ENCODE measurements at regions not wholly inside any gene's neighbourhood (a gene's known extent, or its start where the extent isn't known, plus 50 kb on each side); places are given as distances from the start of the nearest gene placed in this dataset.

DNA sequence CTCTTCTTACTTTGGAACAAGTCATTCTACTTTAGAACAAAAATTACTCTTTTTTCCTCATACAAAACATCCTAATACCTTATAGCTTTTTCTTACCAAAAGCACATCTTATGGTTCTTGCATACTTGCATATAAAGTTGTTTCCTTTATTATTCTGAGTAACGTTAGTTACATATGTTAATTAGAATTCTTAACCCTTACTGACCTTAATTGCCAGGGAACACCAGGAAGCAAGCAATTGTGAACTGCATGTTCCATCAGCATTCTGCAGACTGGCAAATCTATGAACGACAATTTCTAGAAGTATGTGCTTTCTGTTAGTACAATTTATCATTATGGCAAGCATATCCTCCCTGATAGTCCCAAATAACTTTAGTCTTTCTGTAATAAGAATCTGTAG is 831.0 kb downstream of the C6orf118 start:
- DNase-seq: no peak

- no peak for DNase-seq
Measured at GRCh38 chr6:164477790-164478189, 831.6 kb downstream of the C6orf118 start.

- DNase-seq: no peak
Measured at GRCh38 chr6:164477101-164477500, 832.3 kb downstream of the C6orf118 start.

DNA sequence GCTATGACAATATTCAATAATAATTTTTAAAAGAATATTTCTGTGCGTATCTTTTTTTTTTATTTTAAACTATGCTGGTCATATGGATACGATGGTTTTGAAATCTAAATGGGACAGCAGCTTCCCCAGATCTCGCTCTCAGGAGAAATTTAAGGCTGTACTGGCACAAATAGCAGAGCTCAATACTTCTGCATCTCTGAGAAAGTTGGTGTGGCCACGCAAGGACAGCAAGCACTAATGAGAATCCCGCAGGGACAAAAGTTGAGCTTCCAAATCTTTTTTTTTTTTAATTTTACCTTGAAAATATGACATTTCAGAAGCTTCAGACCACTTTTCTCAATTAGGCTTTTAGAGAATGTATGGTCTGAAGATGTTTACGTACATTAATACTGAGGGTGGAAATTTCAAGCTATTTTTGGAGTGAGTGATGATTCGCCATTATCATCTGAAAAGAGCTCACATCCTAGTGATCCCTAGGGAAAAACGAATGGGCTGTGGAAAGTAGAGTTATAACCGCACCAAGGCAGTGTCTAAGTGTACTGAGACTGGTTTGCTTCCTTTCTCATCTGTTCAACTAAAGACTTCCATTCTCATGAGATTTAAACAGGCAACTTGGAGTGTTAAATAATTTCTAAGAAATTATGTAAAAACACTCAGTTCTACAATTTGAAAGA is 840.0 kb downstream of the C6orf118 start:
- no peak for DNase-seq

- DNase-seq: no peak
Measured at GRCh38 chr6:164455835-164456234, 853.6 kb downstream of the C6orf118 start.

- DNase-seq: no peak
Measured at GRCh38 chr6:164453835-164454234, 855.6 kb downstream of the C6orf118 start.

DNA sequence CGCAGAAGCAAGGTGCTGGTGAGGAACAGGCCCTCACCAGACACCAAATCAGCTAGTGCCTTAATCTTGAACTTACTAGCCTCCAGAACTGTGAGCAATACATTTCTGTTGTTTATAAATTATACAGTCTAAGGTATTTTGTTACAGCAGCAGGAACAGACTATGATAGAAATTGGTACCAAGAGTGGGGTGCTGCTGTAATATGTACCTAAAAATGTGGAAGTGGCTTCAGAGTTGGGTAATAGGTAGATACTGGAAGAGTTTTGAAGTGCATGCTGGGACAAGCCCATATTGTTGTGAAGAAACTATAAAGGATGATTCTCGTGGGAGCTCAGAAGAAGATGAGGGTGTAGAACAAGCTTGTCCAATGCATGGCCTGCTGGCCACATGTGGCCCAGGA is 866.8 kb downstream of the C6orf118 start:
- DNase-seq: no peak

- DNase-seq: no peak
Measured at GRCh38 chr6:164439331-164439730, 870.1 kb downstream of the C6orf118 start.

GRCh38 chr6:164436976-164437375 is 872.4 kb downstream of the C6orf118 start:
- DNase-seq: no peak

DNA sequence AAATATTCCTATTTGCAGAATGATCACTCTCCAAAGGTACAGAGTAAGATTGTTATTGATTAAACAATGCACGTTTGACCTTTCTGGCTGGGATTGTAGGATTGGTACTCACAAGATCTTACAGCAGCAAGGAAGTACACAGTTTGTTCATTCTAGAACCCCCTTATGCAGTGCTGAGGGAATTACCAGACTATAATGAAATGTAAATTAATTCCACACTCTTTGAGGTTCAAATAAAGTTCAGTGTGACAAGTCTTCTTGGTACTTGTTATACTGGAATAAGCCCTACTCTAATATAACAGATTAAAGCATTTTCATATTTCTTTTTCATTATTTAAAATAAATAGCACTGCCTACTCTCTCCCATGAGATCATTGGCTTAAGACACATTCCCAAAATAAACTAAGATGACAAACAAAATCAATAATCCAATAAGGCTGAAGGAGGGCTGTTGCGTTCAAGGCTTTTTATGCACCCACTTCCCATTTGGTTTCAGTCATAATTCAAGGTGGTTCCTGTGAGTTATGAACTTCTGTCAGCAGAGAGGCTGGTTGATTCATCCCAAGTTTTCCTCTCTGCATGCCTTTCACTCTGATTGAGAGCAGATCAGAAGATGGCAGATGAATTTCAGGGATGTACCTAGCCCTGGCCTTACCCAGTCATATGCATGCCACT is 881.5 kb downstream of the C6orf118 start:
- DNase-seq: no peak

DNA sequence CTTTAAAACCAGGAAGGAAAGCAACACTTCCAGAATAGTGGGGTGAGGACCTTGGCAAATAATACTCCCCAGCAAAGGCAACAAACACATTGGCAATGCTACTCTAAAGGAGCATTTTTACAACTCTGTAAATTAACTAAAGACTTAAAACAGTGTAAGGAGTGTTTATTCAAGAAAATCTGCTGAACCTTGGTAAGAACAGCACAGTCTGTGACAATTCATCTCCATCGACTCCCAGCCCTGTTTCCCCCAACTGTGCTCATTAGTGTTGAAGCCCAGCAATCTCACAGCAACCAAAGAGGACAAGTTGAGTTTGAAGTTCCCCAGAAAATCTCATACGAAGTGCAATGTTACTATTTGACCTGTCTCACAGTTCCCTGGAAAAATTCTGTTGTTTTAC is 884.9 kb downstream of the C6orf118 start:
- DNase-seq: no peak

DNA sequence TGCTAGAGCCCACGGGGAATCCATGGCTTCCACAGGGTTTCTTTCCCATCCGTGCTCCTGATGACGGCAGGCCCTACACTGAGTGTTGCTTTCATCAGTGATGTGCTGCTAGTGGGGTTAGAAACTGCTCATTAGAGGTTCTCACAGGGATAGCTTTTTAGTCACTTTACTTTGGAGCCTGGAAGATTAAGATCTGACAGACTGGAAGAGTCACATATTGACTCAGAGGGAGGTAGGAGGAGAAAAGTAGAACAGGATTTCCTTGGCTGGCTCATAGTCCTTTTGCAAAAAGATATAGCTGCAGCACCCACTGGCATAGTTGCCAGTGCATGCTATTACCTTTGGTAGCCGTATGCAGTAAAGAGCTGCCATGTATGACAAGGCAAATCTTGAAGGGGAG is 890.3 kb downstream of the C6orf118 start:
- peak in 1 of 56 donors; percentile 5 for DNase-seq

GRCh38 chr6:164418262-164418588 is 891.2 kb downstream of the C6orf118 start:
- DNase-seq: no peak

DNA sequence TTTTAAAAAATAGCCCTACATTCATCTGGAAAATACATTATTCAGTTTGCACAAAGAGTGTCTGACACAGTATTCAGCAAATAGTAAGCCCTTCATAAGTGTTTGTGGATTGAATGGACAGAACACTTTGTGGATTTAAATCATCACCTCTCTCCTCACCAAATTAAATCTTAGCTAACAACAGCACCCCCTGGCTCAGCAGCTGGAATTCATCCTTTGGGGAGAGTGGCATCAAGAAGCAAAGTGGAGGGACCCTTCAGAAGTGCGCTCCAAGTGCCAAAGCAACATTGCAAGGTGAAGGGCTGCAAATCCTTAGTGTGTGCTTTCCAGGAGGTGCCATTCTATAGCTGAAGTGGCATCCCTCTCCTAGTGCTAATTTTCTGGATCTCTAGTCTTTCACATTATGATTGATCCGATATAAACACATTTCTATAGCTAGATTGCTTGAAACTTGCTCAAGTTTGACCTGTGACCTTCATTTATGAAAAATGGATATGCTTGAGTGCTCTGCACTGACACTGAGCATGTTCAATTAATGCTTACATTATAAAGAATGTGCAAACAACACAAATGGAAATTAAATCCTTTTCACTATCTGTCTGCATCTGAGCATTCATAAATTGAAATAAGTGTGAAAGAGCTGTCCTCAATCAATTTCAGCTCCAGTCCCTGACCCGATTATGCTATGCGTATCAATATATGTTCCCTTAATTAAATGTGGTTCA is 891.7 kb downstream of the C6orf118 start:
- peak in 1 of 56 donors; percentile 8 for DNase-seq

- no peak for DNase-seq
Measured at GRCh38 chr6:164415832-164416563, 893.4 kb downstream of the C6orf118 start.

DNA sequence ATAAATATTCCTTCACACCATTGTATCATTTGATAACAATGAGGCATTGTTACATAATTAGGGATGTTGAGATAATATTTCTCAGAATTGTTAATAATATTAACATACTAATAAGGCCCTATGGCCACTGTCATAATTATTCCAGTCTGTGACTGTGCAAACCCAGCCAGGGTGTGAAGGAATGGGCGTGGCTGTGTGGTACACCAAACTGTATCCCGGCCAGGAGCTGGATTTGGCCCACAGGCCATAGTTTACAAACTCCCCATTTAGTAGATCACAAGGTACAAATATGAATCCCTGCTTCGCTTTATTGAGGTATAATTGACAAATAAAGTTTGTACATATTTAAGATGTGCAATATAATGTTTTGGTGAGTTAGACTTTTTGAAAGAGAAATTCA is 894.7 kb downstream of the C6orf118 start:
- no peak for DNase-seq

GRCh38 chr6:164412566-164412965 is 896.8 kb downstream of the C6orf118 start:
- DNase-seq: no peak

GRCh38 chr6:164410017-164410416 is 899.4 kb downstream of the C6orf118 start:
- no peak for DNase-seq

DNA sequence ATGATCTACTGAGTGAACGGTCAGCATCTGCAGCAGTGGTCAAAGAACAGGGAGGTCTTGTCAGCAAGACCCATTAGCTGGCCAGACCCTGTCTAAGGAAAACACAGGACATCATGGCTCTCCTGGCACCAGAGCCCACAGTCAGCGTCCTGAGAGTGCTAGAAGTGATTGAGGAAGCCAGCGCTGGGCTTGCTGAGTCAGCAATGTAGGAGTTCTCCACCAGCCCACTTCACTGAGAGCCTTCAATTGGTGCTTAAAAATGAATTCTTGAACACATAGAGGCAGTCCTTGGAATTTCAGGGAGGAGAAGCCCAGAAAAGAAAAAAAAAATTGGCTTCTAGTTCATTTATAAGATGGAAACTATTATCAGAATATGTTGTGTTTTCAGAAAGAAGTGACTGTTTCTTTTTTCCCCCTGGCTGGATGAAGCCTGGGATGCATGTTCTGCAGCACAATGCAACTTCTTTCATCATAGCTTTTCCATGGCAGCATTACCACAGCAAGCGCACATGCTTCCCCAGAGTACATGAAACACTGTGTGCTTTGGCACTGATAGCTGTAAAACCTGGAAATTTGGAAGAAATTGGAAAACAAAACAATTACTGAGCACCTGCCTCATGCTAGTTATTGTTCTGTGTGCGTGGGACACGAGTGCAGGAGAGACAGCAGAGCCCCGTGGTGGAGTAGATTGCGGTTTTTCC is 899.9 kb downstream of the C6orf118 start:
- DNase-seq: no peak

DNA sequence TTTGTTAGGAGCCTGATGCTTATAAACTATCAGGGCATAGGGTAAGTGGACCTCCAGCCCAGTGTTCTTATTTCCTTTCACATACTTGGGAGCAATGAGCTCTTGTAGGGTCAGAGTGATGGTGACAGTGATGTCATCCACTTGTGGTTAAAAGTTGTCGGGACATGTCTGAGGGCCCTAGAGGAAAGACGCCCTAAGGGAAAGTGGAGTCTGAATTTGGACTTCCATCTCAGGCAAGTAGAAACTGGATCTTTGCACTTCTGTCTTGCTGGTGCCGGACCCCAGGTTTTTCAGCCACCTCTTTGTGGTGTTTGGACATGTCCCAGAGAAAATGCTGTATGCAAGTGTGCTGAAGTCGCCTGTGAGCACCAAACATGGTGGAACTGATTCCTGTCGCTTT is 900.5 kb downstream of the C6orf118 start:
- no peak for DNase-seq

DNA sequence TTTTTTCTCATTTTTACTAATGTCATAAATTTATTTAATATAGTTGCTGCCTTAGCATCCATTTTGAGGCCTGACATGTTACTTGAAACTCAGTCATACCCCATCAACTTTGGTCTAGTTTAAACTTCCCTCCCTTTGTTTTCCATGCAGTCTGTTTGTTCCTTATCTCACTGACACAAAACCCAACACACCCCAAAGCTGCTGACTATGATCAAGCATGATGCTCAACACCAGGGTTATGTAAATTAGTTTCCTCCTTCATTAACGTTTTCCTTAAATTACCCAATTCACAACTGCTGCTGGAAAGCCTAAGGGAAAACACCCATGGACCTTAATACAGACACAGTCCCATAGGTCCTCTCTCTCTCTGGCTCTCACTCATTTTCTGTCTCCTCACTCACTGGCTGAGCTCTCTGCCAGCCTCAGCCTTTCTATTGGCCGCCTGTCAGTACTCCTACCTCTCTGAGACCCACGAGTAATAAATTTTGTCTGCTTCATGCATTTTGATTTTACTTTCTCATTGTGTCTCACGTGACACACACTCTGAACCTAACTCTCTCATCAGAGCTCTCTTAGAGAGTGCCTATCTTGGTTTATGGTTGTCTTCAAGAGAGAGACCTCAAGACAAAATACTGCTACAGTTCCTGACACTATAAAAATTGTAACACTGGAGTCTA is 904.5 kb downstream of the C6orf118 start:
- no peak for DNase-seq

Data from nucleus accumbens (tissue), 56 donors.